CD14-positive monocyte (primary cell): ENCODE measurements at regions not wholly inside any gene's neighbourhood (a gene's known extent, or its start where the extent isn't known, plus 50 kb on each side); places are given as distances from the start of the nearest gene placed in this dataset.

Experiments used
- DNase-seq, 3 donors: peaks; one replicate each; pipeline ENCODE4 v3.0.0-alpha.2; 2011 to 2022
- H2AFZ ChIP-seq: 2 replicates; pipeline ENCODE4 v1.6.0; 2012; ENCODE audit warnings: mild to moderate bottlenecking, low read depth, low read length, inconsistent platforms; ENCODE audit not compliant: insufficient read depth, poor library complexity, severe bottlenecking
- H3K27ac ChIP-seq, 2 donors: 1 replicate in 1 of 2; 2 replicates in 1 of 2; pipeline ENCODE4 v1.5.1; 2012 to 2013; ENCODE audit warnings: low read length in 2 of 2, control low read depth in 1 of 2, inconsistent platforms in 1 of 2, low read depth in 1 of 2, mild to moderate bottlenecking in 1 of 2
- H3K27me3 ChIP-seq, 2 donors: one replicate each; pipeline versions ENCODE4 v1.6.0 to v1.6.1; 2011 to 2013; ENCODE audit warnings: low read length in 2 of 2; ENCODE audit not compliant: control insufficient read depth in 2 of 2, insufficient read depth in 2 of 2
- H3K36me3 ChIP-seq, 2 donors: replicated peaks in 1 of 2; 1 replicate in 1 of 2; 2 replicates in 1 of 2; pipeline versions ENCODE4 v1.5.1 to v1.6.1; 2012 to 2013; ENCODE audit warnings: low read length in 2 of 2, control low read depth in 1 of 2, inconsistent platforms in 1 of 2, mild to moderate bottlenecking in 1 of 2; ENCODE audit not compliant: insufficient read depth in 2 of 2, control insufficient read depth in 1 of 2
- H3K4me1 ChIP-seq, 2 donors: 1 replicate in 1 of 2; 2 replicates in 1 of 2; pipeline versions ENCODE4 v1.5.1 to v1.6.1; 2012 to 2013; ENCODE audit warnings: low read length in 2 of 2, control low read depth in 1 of 2, inconsistent platforms in 1 of 2, mild to moderate bottlenecking in 1 of 2, moderate library complexity in 1 of 2; ENCODE audit not compliant: insufficient read depth in 2 of 2, control insufficient read depth in 1 of 2
- H3K4me2 ChIP-seq: replicated peaks from 2 replicates; pipeline ENCODE3; 2012; ENCODE audit warnings: low read length, moderate library complexity, mild to moderate bottlenecking; ENCODE audit not compliant: poor library complexity, severe bottlenecking; ENCODE audit errors: extremely low read depth
- H3K4me3 ChIP-seq, 3 experiments: fragments of 200-600 bp in 1 of 3; sonication (generic) in 1 of 3; replicated peaks in 1 of 3; 1 replicate in 2 of 3; 2 replicates in 1 of 3; pipeline ENCODE4 v1.5.1; 2011 to 2013; ENCODE audit warnings: low read length in 3 of 3, mild to moderate bottlenecking in 3 of 3, control low read depth in 2 of 3, low read depth in 2 of 3, inconsistent platforms in 1 of 3, moderate library complexity in 1 of 3
- H3K79me2 ChIP-seq: 2 replicates; pipeline ENCODE4 v1.6.0; 2012; ENCODE audit warnings: mild to moderate bottlenecking, control low read depth, inconsistent platforms, low read length, moderate library complexity; ENCODE audit not compliant: insufficient read depth
- H3K9ac ChIP-seq: 2 replicates; pipeline ENCODE4 v1.6.0; 2017; ENCODE audit warnings: low read length, mild to moderate bottlenecking; ENCODE audit not compliant: insufficient read depth, poor library complexity, severe bottlenecking
- H3K9me3 ChIP-seq, 2 donors: replicated peaks in 1 of 2; 1 replicate in 1 of 2; 2 replicates in 1 of 2; pipeline versions ENCODE4 v1.5.1 to v1.6.1; 2012 to 2013; ENCODE audit warnings: low read length in 2 of 2, control low read depth in 1 of 2; ENCODE audit not compliant: control insufficient read depth in 1 of 2, insufficient read depth in 1 of 2
- H4K20me1 ChIP-seq: 2 replicates; pipeline ENCODE4 v1.6.0; 2012; ENCODE audit warnings: mild to moderate bottlenecking, low read length, control low read depth, moderate library complexity; ENCODE audit not compliant: insufficient read depth
- H3K27ac Mint-ChIP-seq, 7 donors: one replicate each; pipeline ENCODE4 v1.8.0; 2020; ENCODE audit warnings: mild to moderate bottlenecking in 7 of 7, mixed read lengths in 7 of 7, moderate library complexity in 6 of 7, inconsistent platforms in 2 of 7
- H3K27me3 Mint-ChIP-seq, 3 donors: one replicate each; pipeline ENCODE4 v1.8.0; 2021 to 2022; ENCODE audit warnings: low read depth in 3 of 3, mild to moderate bottlenecking in 3 of 3, mixed read lengths in 3 of 3, moderate library complexity in 3 of 3, inconsistent platforms in 1 of 3
- H3K36me3 Mint-ChIP-seq, 2 donors: one replicate each; pipeline ENCODE4 v1.8.0; 2020; ENCODE audit warnings: mixed read lengths in 2 of 2, inconsistent platforms in 1 of 2, mild to moderate bottlenecking in 1 of 2
- H3K4me1 Mint-ChIP-seq: one replicate; pipeline ENCODE4 v1.8.0; 2020; ENCODE audit warnings: mild to moderate bottlenecking, mixed read lengths
- H3K4me3 Mint-ChIP-seq, 2 donors: one replicate each; pipeline ENCODE4 v1.8.0; 2020; ENCODE audit warnings: mild to moderate bottlenecking in 2 of 2, mixed read lengths in 2 of 2, moderate library complexity in 1 of 2
- H3K9me3 Mint-ChIP-seq, 7 donors: one replicate each; pipeline ENCODE4 v1.8.0; 2020 to 2022; ENCODE audit warnings: mixed read lengths in 7 of 7, mild to moderate bottlenecking in 6 of 7, moderate library complexity in 6 of 7, inconsistent platforms in 2 of 7
- WGBS: methylation state at CpG from one replicate; pipeline ENCODE4 v1.1.5; 2013; ENCODE audit warnings: missing lambda C conversion rate; ENCODE audit not compliant: insufficient coverage; 5-methylcytosine and 5-hydroxymethylcytosine counted together
- intact Hi-C, 2 donors: fragments of 100-400 bp; cut with micrococcal nuclease; formaldehyde crosslinking; loops; one replicate each; pipeline versions ENCODE4 v1.15.0 to v1.15.1; 2023
- TF ChIP-seq, protein P1 (sequence below): fragments of 200-600 bp; IDR thresholded peaks from one replicate; pipeline ENCODE4 v1.8.0; 2022; ENCODE audit warnings: antibody characterized with exemption, mild to moderate bottlenecking

- WGBS, result 0% methylated on average over 3 of the region's 6 CpGs
- Mint-ChIP-seq H3K9me3 (peaks cover 0 to 3% (median 0%) of the 10 kb centered on the region in 7 donors), H3K4me1 (peaks cover 31% of the 10 kb centered on the region), H3K4me3 (peak overlapping the region; percentile 37 to 54), H3K27me3 (no peaks in the 10 kb centered on the region), H3K27ac (peak overlapping the region; percentile 57 to 87 (median 71)), H3K36me3 (no peaks in the 10 kb centered on the region)
- Histone ChIP-seq H3K79me2 (no peaks in the 10 kb centered on the region), H2AFZ (peak overlapping the region; percentile 44), H4K20me1 (no peaks in the 10 kb centered on the region), H3K4me2 (peak overlapping the region; percentile 51), H3K27ac (peak overlapping the region in 1 of 2 donors; percentile 75), H3K4me1 (peaks cover 28 to 34% of the 10 kb centered on the region in 2 donors), H3K4me3 (peak overlapping the region in 1 of 3 experiments; percentile 10), H3K9me3 (no peaks in the 10 kb centered on the region), H3K27me3 (no peaks in the 10 kb centered on the region), H3K36me3 (no peaks in the 10 kb centered on the region), H3K9ac (no peak overlapping the region)
- DNase-seq, result peak in 1 of 3 donors; percentile 34
- intact Hi-C loops, result no loop called here
- TF ChIP-seq, protein P1, sequence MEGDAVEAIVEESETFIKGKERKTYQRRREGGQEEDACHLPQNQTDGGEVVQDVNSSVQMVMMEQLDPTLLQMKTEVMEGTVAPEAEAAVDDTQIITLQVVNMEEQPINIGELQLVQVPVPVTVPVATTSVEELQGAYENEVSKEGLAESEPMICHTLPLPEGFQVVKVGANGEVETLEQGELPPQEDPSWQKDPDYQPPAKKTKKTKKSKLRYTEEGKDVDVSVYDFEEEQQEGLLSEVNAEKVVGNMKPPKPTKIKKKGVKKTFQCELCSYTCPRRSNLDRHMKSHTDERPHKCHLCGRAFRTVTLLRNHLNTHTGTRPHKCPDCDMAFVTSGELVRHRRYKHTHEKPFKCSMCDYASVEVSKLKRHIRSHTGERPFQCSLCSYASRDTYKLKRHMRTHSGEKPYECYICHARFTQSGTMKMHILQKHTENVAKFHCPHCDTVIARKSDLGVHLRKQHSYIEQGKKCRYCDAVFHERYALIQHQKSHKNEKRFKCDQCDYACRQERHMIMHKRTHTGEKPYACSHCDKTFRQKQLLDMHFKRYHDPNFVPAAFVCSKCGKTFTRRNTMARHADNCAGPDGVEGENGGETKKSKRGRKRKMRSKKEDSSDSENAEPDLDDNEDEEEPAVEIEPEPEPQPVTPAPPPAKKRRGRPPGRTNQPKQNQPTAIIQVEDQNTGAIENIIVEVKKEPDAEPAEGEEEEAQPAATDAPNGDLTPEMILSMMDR, result no peak
Measured at GRCh38 chr5:40378396-40379177, 301.1 kb upstream of the PTGER4 start.

- no peaks in the 10 kb centered on the region for H3K27me3 Mint-ChIP-seq
- intact Hi-C loops, result no loop called here
- peaks cover 29% of the 10 kb centered on the region for H3K4me1 Mint-ChIP-seq
- peaks cover 0 to 3% (median 0%) of the 10 kb centered on the region in 7 donors for H3K9me3 Mint-ChIP-seq
- Histone ChIP-seq H3K4me3 (no peak overlapping the region), H3K9ac (no peak overlapping the region), H3K27me3 (no peaks in the 10 kb centered on the region), H3K9me3 (no peaks in the 10 kb centered on the region), H3K4me2 (no peak overlapping the region), H3K36me3 (no peaks in the 10 kb centered on the region), H3K27ac (no peak overlapping the region), H3K79me2 (no peaks in the 10 kb centered on the region), H4K20me1 (no peaks in the 10 kb centered on the region), H3K4me1 (peaks cover 23 to 29% of the 10 kb centered on the region in 2 donors), H2AFZ (no peak overlapping the region)
- no CpG with 5 or more reads among the region's 1 CpG for WGBS
- no peak for DNase-seq
- no peak overlapping the region for H3K4me3 Mint-ChIP-seq
- no peaks in the 10 kb centered on the region for H3K36me3 Mint-ChIP-seq
- TF ChIP-seq, protein P1, result no peak
- no peak overlapping the region for H3K27ac Mint-ChIP-seq
Measured at GRCh38 chr5:40376566-40376965, 303.1 kb upstream of the PTGER4 start.
